Mucosa of stomach (tissue), 1 donor: ENCODE measurements at regions not wholly inside any gene's neighbourhood (a gene's known extent, or its start where the extent isn't known, plus 50 kb on each side); places are given as distances from the start of the nearest gene placed in this dataset.

Experiments
- H3K27me3 ChIP-seq: one replicate; pipeline ENCODE4 v1.7.0; 2013; ENCODE audit warnings: mild to moderate bottlenecking, low read length; ENCODE audit not compliant: control insufficient read depth, insufficient read depth
- H3K36me3 ChIP-seq: one replicate; pipeline ENCODE4 v1.7.0; 2013; ENCODE audit warnings: low read length; ENCODE audit not compliant: control insufficient read depth, insufficient read depth
- H3K4me1 ChIP-seq: one replicate; pipeline ENCODE4 v1.7.0; 2013; ENCODE audit warnings: mild to moderate bottlenecking, low read length; ENCODE audit not compliant: control insufficient read depth, insufficient read depth
- H3K4me3 ChIP-seq: one replicate; pipeline ENCODE4 v1.7.0; 2013; ENCODE audit warnings: low read length
- H3K9ac ChIP-seq: one replicate; pipeline ENCODE4 v1.7.0; 2013; ENCODE audit warnings: mild to moderate bottlenecking, low read length, moderate library complexity
- H3K9me3 ChIP-seq: one replicate; pipeline ENCODE4 v1.7.0; 2013; ENCODE audit warnings: mild to moderate bottlenecking, low read length, moderate library complexity; ENCODE audit not compliant: control insufficient read depth
- donor health status: Pancreatic carcinoma.

GRCh38 chr6:48307573-48307972, 196.6 kb upstream of the PTCHD4 start:
- H3K27me3 ChIP-seq: no peaks in the 10 kb centered on the region
- H3K4me3 ChIP-seq: no peak overlapping the region
- H3K9me3 ChIP-seq: no peaks in the 10 kb centered on the region
- no peaks in the 10 kb centered on the region for H3K36me3 ChIP-seq
- H3K9ac ChIP-seq: no peak overlapping the region
- H3K4me1 ChIP-seq: no peaks in the 10 kb centered on the region

GRCh38 chr6:48290595-48290994, 179.6 kb upstream of the PTCHD4 start:
- H3K4me3 ChIP-seq: no peak overlapping the region
- H3K4me1 ChIP-seq: no peaks in the 10 kb centered on the region
- no peaks in the 10 kb centered on the region for H3K9me3 ChIP-seq
- H3K9ac ChIP-seq: no peak overlapping the region
- H3K36me3 ChIP-seq: no peaks in the 10 kb centered on the region
- no peaks in the 10 kb centered on the region for H3K27me3 ChIP-seq

- Histone ChIP-seq H3K9me3 (no peaks in the 10 kb centered on the region), H3K9ac (no peak overlapping the region), H3K36me3 (no peaks in the 10 kb centered on the region), H3K4me3 (no peak overlapping the region), H3K4me1 (no peaks in the 10 kb centered on the region), H3K27me3 (no peaks in the 10 kb centered on the region)
Measured at GRCh38 chr6:48289841-48290240, 178.8 kb upstream of the PTCHD4 start.

- Histone ChIP-seq H3K27me3 (no peaks in the 10 kb centered on the region), H3K9ac (no peak overlapping the region), H3K4me3 (no peak overlapping the region), H3K9me3 (no peaks in the 10 kb centered on the region), H3K36me3 (no peaks in the 10 kb centered on the region), H3K4me1 (no peaks in the 10 kb centered on the region)
Measured at GRCh38 chr6:48281217-48281616, 170.2 kb upstream of the PTCHD4 start.

- no peaks in the 10 kb centered on the region for H3K9me3 ChIP-seq
- no peak overlapping the region for H3K9ac ChIP-seq
- no peaks in the 10 kb centered on the region for H3K36me3 ChIP-seq
- no peaks in the 10 kb centered on the region for H3K4me1 ChIP-seq
- no peak overlapping the region for H3K4me3 ChIP-seq
- no peaks in the 10 kb centered on the region for H3K27me3 ChIP-seq
Measured at GRCh38 chr6:48280035-48280620, 169.1 kb upstream of the PTCHD4 start.

GRCh38 chr6:48278261-48278660, 167.3 kb upstream of the PTCHD4 start:
- Histone ChIP-seq H3K9me3 (no peaks in the 10 kb centered on the region), H3K36me3 (no peaks in the 10 kb centered on the region), H3K4me1 (no peaks in the 10 kb centered on the region), H3K9ac (no peak overlapping the region), H3K27me3 (no peaks in the 10 kb centered on the region), H3K4me3 (no peak overlapping the region)

- Histone ChIP-seq H3K36me3 (no peaks in the 10 kb centered on the region), H3K9me3 (no peaks in the 10 kb centered on the region), H3K4me3 (no peak overlapping the region), H3K4me1 (no peaks in the 10 kb centered on the region), H3K27me3 (no peaks in the 10 kb centered on the region), H3K9ac (no peak overlapping the region)
Measured at GRCh38 chr6:48272518-48272917, 161.5 kb upstream of the PTCHD4 start.

- no peaks in the 10 kb centered on the region for H3K4me1 ChIP-seq
- no peak overlapping the region for H3K4me3 ChIP-seq
- H3K9me3 ChIP-seq: no peaks in the 10 kb centered on the region
- H3K9ac ChIP-seq: no peak overlapping the region
- H3K27me3 ChIP-seq: no peaks in the 10 kb centered on the region
- H3K36me3 ChIP-seq: no peaks in the 10 kb centered on the region
Measured at GRCh38 chr6:48255094-48255493, 144.1 kb upstream of the PTCHD4 start.

- H3K4me1 ChIP-seq: no peaks in the 10 kb centered on the region
- no peaks in the 10 kb centered on the region for H3K9me3 ChIP-seq
- H3K27me3 ChIP-seq: no peaks in the 10 kb centered on the region
- no peak overlapping the region for H3K4me3 ChIP-seq
- H3K36me3 ChIP-seq: no peaks in the 10 kb centered on the region
- no peak overlapping the region for H3K9ac ChIP-seq
Measured at GRCh38 chr6:48249071-48249470, 138.1 kb upstream of the PTCHD4 start.

- Histone ChIP-seq H3K4me3 (no peak overlapping the region), H3K36me3 (no peaks in the 10 kb centered on the region), H3K9ac (no peak overlapping the region), H3K9me3 (no peaks in the 10 kb centered on the region), H3K4me1 (no peaks in the 10 kb centered on the region), H3K27me3 (no peaks in the 10 kb centered on the region)
Measured at GRCh38 chr6:48243071-48243470, 132.1 kb upstream of the PTCHD4 start.

GRCh38 chr6:48240287-48240686, 129.3 kb upstream of the PTCHD4 start:
- Histone ChIP-seq H3K4me1 (no peaks in the 10 kb centered on the region), H3K9me3 (no peaks in the 10 kb centered on the region), H3K9ac (no peak overlapping the region), H3K4me3 (no peak overlapping the region), H3K36me3 (no peaks in the 10 kb centered on the region), H3K27me3 (no peaks in the 10 kb centered on the region)

- Histone ChIP-seq H3K36me3 (no peaks in the 10 kb centered on the region), H3K9me3 (no peaks in the 10 kb centered on the region), H3K27me3 (no peaks in the 10 kb centered on the region), H3K9ac (no peak overlapping the region), H3K4me3 (no peak overlapping the region), H3K4me1 (no peaks in the 10 kb centered on the region)
Measured at GRCh38 chr6:48236375-48236774, 125.4 kb upstream of the PTCHD4 start.

- Histone ChIP-seq H3K4me1 (no peaks in the 10 kb centered on the region), H3K9me3 (no peaks in the 10 kb centered on the region), H3K9ac (no peak overlapping the region), H3K4me3 (no peak overlapping the region), H3K27me3 (no peaks in the 10 kb centered on the region), H3K36me3 (no peaks in the 10 kb centered on the region)
Measured at GRCh38 chr6:48233063-48233462, 122.1 kb upstream of the PTCHD4 start.
